Lung (tissue), 11 donors: ENCODE measurements at regions not wholly inside any gene's neighbourhood (a gene's known extent, or its start where the extent isn't known, plus 50 kb on each side); places are given as distances from the start of the nearest gene placed in this dataset.

Experiments
- ATAC-seq: fragments of 200-7000 bp; cut with Tn5 transposase; one replicate; pipeline ENCODE4 v1.9.1; 2020; ENCODE audit warnings: moderate number of reproducible peaks; ENCODE audit not compliant: insufficient read depth, low FRiP score
- DNase-seq, 3 donors: peaks; one replicate each; pipeline ENCODE4 v3.0.0-alpha.2; 2013 to 2017
- H3K27ac ChIP-seq, 2 donors: one replicate each; pipeline ENCODE4 v1.5.1; 2013; ENCODE audit warnings: mild to moderate bottlenecking in 2 of 2, moderate library complexity in 2 of 2, control low read depth in 1 of 2, inconsistent platforms in 1 of 2, low read depth in 1 of 2, low read length in 1 of 2
- H3K27me3 ChIP-seq, 3 donors: one replicate each; pipeline ENCODE4 v1.5.1; 2013; ENCODE audit warnings: low read length in 2 of 3; ENCODE audit not compliant: control insufficient read depth in 3 of 3, insufficient read depth in 3 of 3
- H3K36me3 ChIP-seq, 4 donors: one replicate each; pipeline ENCODE4 v1.5.1; 2013; ENCODE audit warnings: low read length in 4 of 4, mild to moderate bottlenecking in 1 of 4, moderate library complexity in 1 of 4; ENCODE audit not compliant: control insufficient read depth in 4 of 4, insufficient read depth in 4 of 4
- H3K4me1 ChIP-seq, 5 donors: one replicate each; pipeline ENCODE4 v1.5.1; 2013; ENCODE audit warnings: low read length in 5 of 5, mild to moderate bottlenecking in 2 of 5, moderate library complexity in 1 of 5; ENCODE audit not compliant: control insufficient read depth in 5 of 5, insufficient read depth in 5 of 5
- H3K4me3 ChIP-seq: one replicate; pipeline ENCODE4 v1.5.1; 2013; ENCODE audit warnings: mild to moderate bottlenecking, control low read depth, moderate library complexity
- H3K9ac ChIP-seq, 2 donors: one replicate each; pipeline ENCODE4 v1.5.1; 2013; ENCODE audit warnings: low read length in 2 of 2, control low read depth in 1 of 2; ENCODE audit not compliant: insufficient read depth in 1 of 2
- H3K9me3 ChIP-seq, 4 donors: one replicate each; pipeline ENCODE4 v1.5.1; 2013; ENCODE audit warnings: low read length in 3 of 4, mild to moderate bottlenecking in 1 of 4, moderate library complexity in 1 of 4; ENCODE audit not compliant: control insufficient read depth in 4 of 4, insufficient read depth in 3 of 4
- CTCF ChIP-seq: IDR thresholded peaks from 2 replicates; pipeline ENCODE4 v1.5.1; 2012; ENCODE audit warnings: mild to moderate bottlenecking; ENCODE audit errors: control extremely low read depth, extremely low read depth
- WGBS, 2 donors: extraction: QIAGEN DNeasy Blood & Tissue Kit; methylation state at CpG; one replicate each; pipeline ENCODE4 v1.1.7; 2013; 5-methylcytosine and 5-hydroxymethylcytosine counted together
- donor health status: control.
- donor health status: control.
- donor health status: Bipolar disorder and iron deficiency.
- donor health status: healthy.
- donor health status: DM: yes; HTN: yes; CAD: no.

- Histone ChIP-seq H3K9ac (no peak overlapping the region), H3K4me1 (peaks cover 0 to 9% (median 0%) of the 10 kb centered on the region in 5 donors), H3K9me3 (peaks cover 0 to 4% (median 0%) of the 10 kb centered on the region in 4 donors), H3K36me3 (no peaks in the 10 kb centered on the region), H3K4me3 (no peak overlapping the region), H3K27ac (no peak overlapping the region), H3K27me3 (no peaks in the 10 kb centered on the region)
- ATAC-seq (no peak), DNase-seq (no peak)
- WGBS, 2 donors = 83 to 84% methylated on average over 6 of the region's 6 CpGs
- TF ChIP-seq CTCF = no peak
These were observed 87.4 kb upstream of the SERPINE2 start for GRCh38 chr2:224126440-224126839.

- Histone ChIP-seq H3K9ac (no peak overlapping the region), H3K4me1 (peaks cover 0 to 9% (median 0%) of the 10 kb centered on the region in 5 donors), H3K27ac (no peak overlapping the region), H3K4me3 (no peak overlapping the region), H3K27me3 (no peaks in the 10 kb centered on the region), H3K36me3 (no peaks in the 10 kb centered on the region), H3K9me3 (peaks cover 0 to 4% (median 0%) of the 10 kb centered on the region in 4 donors)
- TF ChIP-seq CTCF = no peak
- ATAC-seq (no peak), DNase-seq (no peak)
- WGBS, 2 donors = 46 to 59% methylated on average over 5 of the region's 5 CpGs
These were observed 86.9 kb upstream of the SERPINE2 start for GRCh38 chr2:224126003-224126402.

GRCh38 chr2:224122542-224122941, 83.5 kb upstream of the SERPINE2 start:
- Histone ChIP-seq H3K36me3 (no peaks in the 10 kb centered on the region), H3K27ac (no peak overlapping the region), H3K4me1 (no peaks in the 10 kb centered on the region), H3K4me3 (no peak overlapping the region), H3K27me3 (no peaks in the 10 kb centered on the region), H3K9ac (no peak overlapping the region), H3K9me3 (peaks cover 0 to 8% (median 2%) of the 10 kb centered on the region in 4 donors)
- no peak for TF ChIP-seq CTCF
- no peak for DNase-seq
- ATAC-seq = no peak

- WGBS, 2 donors = 84 to 89% methylated on average over 4 of the region's 4 CpGs
- H3K4me1 ChIP-seq = no peaks in the 10 kb centered on the region
- H3K9me3 ChIP-seq = peaks cover 0 to 8% (median 2%) of the 10 kb centered on the region in 4 donors
- no peaks in the 10 kb centered on the region for H3K36me3 ChIP-seq
- no peak for TF ChIP-seq CTCF
- H3K27ac ChIP-seq = no peak overlapping the region
- H3K4me3 ChIP-seq = no peak overlapping the region
- H3K9ac ChIP-seq = no peak overlapping the region
- ATAC-seq = no peak
- no peak for DNase-seq
- no peaks in the 10 kb centered on the region for H3K27me3 ChIP-seq
These were observed 82.5 kb upstream of the SERPINE2 start for GRCh38 chr2:224121406-224122067.
